Endodermal cell (in vitro differentiated cells): ENCODE measurements at regions not wholly inside any gene's neighbourhood (a gene's known extent, or its start where the extent isn't known, plus 50 kb on each side); places are given as distances from the start of the nearest gene placed in this dataset.

ENCODE experiments used
- DNase-seq: peaks from one replicate; pipeline ENCODE4 v3.0.0-alpha.2; 2017
- H3K27ac ChIP-seq: 2 replicates; pipeline ENCODE4 v1.5.1; 2013; ENCODE audit warnings: mild to moderate bottlenecking, low read depth, low read length, moderate library complexity
- H3K27me3 ChIP-seq: 2 replicates; pipeline ENCODE4 v1.6.1; 2013; ENCODE audit warnings: mild to moderate bottlenecking, low read length, moderate library complexity; ENCODE audit not compliant: insufficient read depth, control insufficient read depth, poor library complexity, severe bottlenecking
- H3K36me3 ChIP-seq: 2 replicates; pipeline ENCODE4 v1.7.0; 2013; ENCODE audit warnings: mild to moderate bottlenecking, low read length, moderate library complexity; ENCODE audit not compliant: control insufficient read depth, insufficient read depth
- H3K4me1 ChIP-seq: one replicate; pipeline ENCODE4 v1.7.0; 2013; ENCODE audit warnings: low read length; ENCODE audit not compliant: control insufficient read depth, insufficient read depth
- H3K4me3 ChIP-seq: 2 replicates; pipeline ENCODE4 v1.5.1; 2013; ENCODE audit warnings: mild to moderate bottlenecking, low read length, moderate library complexity
- H3K9ac ChIP-seq: 2 replicates; pipeline ENCODE4 v1.6.1; 2013; ENCODE audit warnings: mild to moderate bottlenecking, low read length, moderate library complexity; ENCODE audit not compliant: poor library complexity, severe bottlenecking; ENCODE audit errors: extremely low read depth
- H3K9me3 ChIP-seq: 2 replicates; pipeline ENCODE4 v1.6.1; 2013; ENCODE audit warnings: mild to moderate bottlenecking, low read length, moderate library complexity; ENCODE audit not compliant: control insufficient read depth
- H3K27ac Mint-ChIP-seq: 2 replicates; pipeline ENCODE4 v1.8.0; 2020; ENCODE audit warnings: mixed read lengths
- H3K27me3 Mint-ChIP-seq: 2 replicates; pipeline ENCODE4 v1.8.0; 2021; ENCODE audit warnings: mild to moderate bottlenecking, mixed read lengths; ENCODE audit not compliant: insufficient read depth
- H3K36me3 Mint-ChIP-seq: 2 replicates; pipeline ENCODE4 v1.8.0; 2020; ENCODE audit warnings: low read depth, mixed read lengths
- H3K4me1 Mint-ChIP-seq: 2 replicates; pipeline ENCODE4 v1.8.0; 2020; ENCODE audit warnings: mixed read lengths
- H3K4me3 Mint-ChIP-seq: 2 replicates; pipeline ENCODE4 v1.8.0; 2020; ENCODE audit warnings: mild to moderate bottlenecking, moderate library complexity, mixed read lengths
- H3K9me3 Mint-ChIP-seq: 2 replicates; pipeline ENCODE4 v1.8.0; 2020; ENCODE audit warnings: mild to moderate bottlenecking, mixed read lengths
- WGBS, 2 experiments: methylation state at CpG; one replicate each; pipeline versions ENCODE4 v1.1.5 to v1.1.7; 2013; ENCODE audit warnings: missing lambda C conversion rate in 2 of 2, mixed read lengths in 1 of 2; ENCODE audit not compliant: insufficient coverage in 1 of 2, insufficient read length in 1 of 2; 5-methylcytosine and 5-hydroxymethylcytosine counted together
- TF ChIP-seq, protein P1 (sequence below): fragments of 200-600 bp; sonication (generic); conservative IDR thresholded peaks from 2 replicates; pipeline ENCODE4 v1.5.0; 2021; ENCODE audit warnings: antibody characterized with exemption, mild to moderate bottlenecking

DNA sequence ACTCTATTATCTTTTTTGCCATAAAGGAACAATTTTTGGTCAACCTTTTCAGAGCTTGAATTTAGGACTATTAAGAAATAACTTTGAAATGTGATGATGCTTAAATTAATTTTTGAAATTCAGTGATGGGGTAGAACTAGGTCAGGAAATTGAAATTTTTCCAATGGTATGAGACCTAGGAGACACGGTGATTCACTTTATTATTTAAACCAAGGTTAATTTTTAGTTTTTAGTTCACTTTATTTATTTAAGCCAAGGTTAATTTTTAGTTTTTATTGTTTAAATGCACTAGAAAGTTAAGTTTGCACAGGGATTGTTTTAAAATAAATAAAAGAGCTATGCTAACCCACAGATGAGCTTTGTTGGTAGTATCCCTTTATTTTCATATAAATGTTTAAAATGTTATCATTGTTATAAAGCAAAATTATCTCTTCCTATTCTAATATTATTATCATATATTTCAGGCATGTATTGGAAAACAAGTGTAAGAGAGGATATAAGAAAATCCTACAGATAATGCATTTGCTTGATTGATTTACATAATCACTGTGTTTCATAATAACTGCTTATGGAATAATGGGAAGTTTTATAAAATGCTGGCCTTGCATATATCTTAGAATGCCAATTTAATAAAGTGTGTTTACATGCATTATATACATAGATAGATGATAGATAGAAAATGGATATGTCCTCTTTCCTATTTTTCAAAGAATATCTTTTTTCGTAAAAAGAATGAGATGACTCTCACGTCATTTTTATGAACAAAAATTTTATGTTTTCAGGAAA is 163.6 kb downstream of the HGF start:
- DNase-seq = no peak
- Mint-ChIP-seq H3K27me3 (no peaks in the 10 kb centered on the region), H3K4me3 (no peak overlapping the region), H3K27ac (no peak overlapping the region), H3K36me3 (no peaks in the 10 kb centered on the region), H3K9me3 (no peaks in the 10 kb centered on the region), H3K4me1 (no peaks in the 10 kb centered on the region)
- TF ChIP-seq, protein P1, sequence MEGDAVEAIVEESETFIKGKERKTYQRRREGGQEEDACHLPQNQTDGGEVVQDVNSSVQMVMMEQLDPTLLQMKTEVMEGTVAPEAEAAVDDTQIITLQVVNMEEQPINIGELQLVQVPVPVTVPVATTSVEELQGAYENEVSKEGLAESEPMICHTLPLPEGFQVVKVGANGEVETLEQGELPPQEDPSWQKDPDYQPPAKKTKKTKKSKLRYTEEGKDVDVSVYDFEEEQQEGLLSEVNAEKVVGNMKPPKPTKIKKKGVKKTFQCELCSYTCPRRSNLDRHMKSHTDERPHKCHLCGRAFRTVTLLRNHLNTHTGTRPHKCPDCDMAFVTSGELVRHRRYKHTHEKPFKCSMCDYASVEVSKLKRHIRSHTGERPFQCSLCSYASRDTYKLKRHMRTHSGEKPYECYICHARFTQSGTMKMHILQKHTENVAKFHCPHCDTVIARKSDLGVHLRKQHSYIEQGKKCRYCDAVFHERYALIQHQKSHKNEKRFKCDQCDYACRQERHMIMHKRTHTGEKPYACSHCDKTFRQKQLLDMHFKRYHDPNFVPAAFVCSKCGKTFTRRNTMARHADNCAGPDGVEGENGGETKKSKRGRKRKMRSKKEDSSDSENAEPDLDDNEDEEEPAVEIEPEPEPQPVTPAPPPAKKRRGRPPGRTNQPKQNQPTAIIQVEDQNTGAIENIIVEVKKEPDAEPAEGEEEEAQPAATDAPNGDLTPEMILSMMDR = no peak
- no peaks in the 10 kb centered on the region for H3K4me1 ChIP-seq
- no peak overlapping the region for H3K27ac ChIP-seq
- no peaks in the 10 kb centered on the region for H3K27me3 ChIP-seq
- H3K9ac ChIP-seq = no peak overlapping the region
- H3K9me3 ChIP-seq = no peaks in the 10 kb centered on the region
- H3K36me3 ChIP-seq = no peaks in the 10 kb centered on the region
- H3K4me3 ChIP-seq = no peak overlapping the region
- WGBS, 2 experiments = 89% methylated on average over 3 of the region's 3 CpGs; no CpG with 5 or more reads in 1 of the 2 experiments

DNA sequence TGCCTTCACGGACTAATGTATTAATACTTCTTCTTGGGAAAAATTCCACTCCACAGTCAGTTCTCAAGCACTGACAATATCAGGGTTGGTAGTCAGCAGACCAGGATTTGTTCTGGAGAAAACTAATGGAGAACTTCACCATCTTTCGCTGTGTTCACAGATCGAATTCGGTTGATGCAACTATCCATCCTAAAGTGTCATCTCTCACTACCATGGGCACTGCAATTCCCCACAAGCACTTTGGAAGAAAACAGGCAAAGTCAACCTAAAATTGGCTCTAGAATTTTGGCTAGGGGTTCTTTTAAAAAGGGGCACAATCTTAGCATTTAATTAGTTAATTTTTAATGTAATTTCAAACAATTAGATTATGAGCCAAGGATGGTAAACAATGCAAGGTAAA is 164.4 kb downstream of the HGF start:
- no peaks in the 10 kb centered on the region for H3K4me1 ChIP-seq
- Mint-ChIP-seq H3K27me3 (no peaks in the 10 kb centered on the region), H3K27ac (no peak overlapping the region), H3K36me3 (no peaks in the 10 kb centered on the region), H3K4me1 (no peaks in the 10 kb centered on the region), H3K9me3 (no peaks in the 10 kb centered on the region), H3K4me3 (no peak overlapping the region)
- no peak overlapping the region for H3K9ac ChIP-seq
- no peak overlapping the region for H3K4me3 ChIP-seq
- TF ChIP-seq, protein P1 = no peak
- no peaks in the 10 kb centered on the region for H3K27me3 ChIP-seq
- no peaks in the 10 kb centered on the region for H3K36me3 ChIP-seq
- no peak for DNase-seq
- no peak overlapping the region for H3K27ac ChIP-seq
- H3K9me3 ChIP-seq = no peaks in the 10 kb centered on the region
- 95 to 96% methylated on average over 3 to 4 of the region's 4 CpGs for WGBS, 2 experiments

DNA sequence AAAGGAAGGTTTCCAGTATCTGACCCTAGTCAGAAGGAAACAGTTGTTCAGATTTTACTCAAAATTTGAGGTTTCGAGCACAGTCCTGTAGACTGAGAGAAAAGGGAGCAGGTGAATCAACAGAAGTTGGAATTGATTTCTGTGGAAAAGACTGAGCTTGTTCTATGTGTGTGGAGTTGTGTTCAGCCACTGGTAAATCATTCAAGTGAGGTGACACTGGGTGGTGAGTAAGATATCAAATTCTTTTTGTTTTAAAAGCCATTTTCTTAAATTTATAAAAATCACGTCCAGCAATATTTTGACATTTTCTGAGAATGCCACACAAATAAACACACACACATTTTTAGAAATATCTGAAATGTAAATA is 165.1 kb downstream of the HGF start:
- Histone ChIP-seq H3K27ac (no peak overlapping the region), H3K4me1 (no peaks in the 10 kb centered on the region), H3K36me3 (no peaks in the 10 kb centered on the region), H3K4me3 (no peak overlapping the region), H3K9me3 (no peaks in the 10 kb centered on the region), H3K27me3 (no peaks in the 10 kb centered on the region), H3K9ac (no peak overlapping the region)
- H3K4me1 Mint-ChIP-seq = no peaks in the 10 kb centered on the region
- H3K9me3 Mint-ChIP-seq = no peaks in the 10 kb centered on the region
- no peaks in the 10 kb centered on the region for H3K27me3 Mint-ChIP-seq
- DNase-seq = no peak
- TF ChIP-seq, protein P1 = no peak
- H3K36me3 Mint-ChIP-seq = no peaks in the 10 kb centered on the region
- H3K27ac Mint-ChIP-seq = no peak overlapping the region
- WGBS, 2 experiments = 87 to 100% methylated on average over 1 to 2 of the region's 2 CpGs
- H3K4me3 Mint-ChIP-seq = no peak overlapping the region
